H1 (cell line): ENCODE measurements at regions not wholly inside any gene's neighbourhood (a gene's known extent, or its start where the extent isn't known, plus 50 kb on each side); places are given as distances from the start of the nearest gene placed in this dataset.

Experiments
- CTCF ChIA-PET: fragments of 300-600 bp; sonication (Branson Sonifier 250); formaldehyde crosslinking; loops from one replicate; lab custom pipeline; 2021; ENCODE audit not compliant: partially characterized antibody; lab: Charles Lee
- POLR2A ChIA-PET: fragments of 300-600 bp; sonication (Branson Sonifier 250); formaldehyde crosslinking; loops from one replicate; lab custom pipeline; 2021; ENCODE audit warnings: inconsistent platforms; ENCODE audit not compliant: partially characterized antibody; lab: Charles Lee
- DNase-seq, 2 experiments: peaks; one replicate each; pipeline versions ENCODE4 v3.0.0 to v3.0.0-alpha.2; 2010 to 2022; ENCODE audit warnings: low spot score in 2 of 2, low read depth in 1 of 2, mixed read lengths in 1 of 2
- FAIRE-seq: peaks from 2 replicates; lab custom pipeline; 2011; peaks lifted over from hg19 to GRCh38; lab: Jason Lieb, UNC
- H2AFZ ChIP-seq: 2 replicates; pipeline ENCODE4 v1.8.1; 2012; ENCODE audit warnings: low read length, inconsistent platforms
- H2AK5ac ChIP-seq: 2 replicates; pipeline ENCODE4 v1.6.1; 2013; ENCODE audit warnings: low read depth, low read length
- H2BK120ac ChIP-seq: replicated peaks from 2 replicates; pipeline ENCODE3; 2013; ENCODE audit warnings: low read depth, low read length, inconsistent platforms
- H2BK12ac ChIP-seq: 2 replicates; pipeline ENCODE4 v1.6.1; 2013; ENCODE audit warnings: low read depth, low read length
- H2BK15ac ChIP-seq: 2 replicates; pipeline ENCODE4 v1.6.1; 2013; ENCODE audit warnings: low read length
- H2BK20ac ChIP-seq: 2 replicates; pipeline ENCODE4 v1.6.1; 2013; ENCODE audit warnings: low read length
- H2BK5ac ChIP-seq: 2 replicates; pipeline ENCODE4 v1.6.1; 2013; ENCODE audit warnings: low read depth, low read length
- H3K14ac ChIP-seq: 2 replicates; pipeline ENCODE4 v1.6.1; 2013; ENCODE audit warnings: inconsistent platforms; ENCODE audit not compliant: insufficient read length
- H3K18ac ChIP-seq: 2 replicates; pipeline ENCODE4 v1.6.1; 2013; ENCODE audit warnings: low read length; ENCODE audit errors: extremely low read depth
- H3K23ac ChIP-seq: 2 replicates; pipeline ENCODE4 v1.6.1; 2013; ENCODE audit warnings: inconsistent platforms; ENCODE audit not compliant: insufficient read length
- H3K23me2 ChIP-seq: 2 replicates; pipeline ENCODE4 v1.6.1; 2013; ENCODE audit warnings: low read depth, low read length
- H3K27ac ChIP-seq: 2 replicates; pipeline ENCODE4 v1.6.1; 2011; ENCODE audit warnings: low read depth, low read length, inconsistent platforms
- H3K27me3 ChIP-seq, 4 experiments: replicated peaks in 1 of 4; 1 replicate in 1 of 4; 2 replicates in 3 of 4; pipeline versions ENCODE4 v1.6.1 to v1.8.1; 2011 to 2013; ENCODE audit warnings: low read length in 3 of 4, mild to moderate bottlenecking in 3 of 4, inconsistent platforms in 2 of 4, mixed read lengths in 2 of 4, moderate library complexity in 1 of 4; ENCODE audit not compliant: control insufficient read depth in 3 of 4, insufficient read depth in 3 of 4; ENCODE audit errors: extremely low read depth in 1 of 4
- H3K36me3 ChIP-seq, 4 experiments: 2 replicates each; pipeline versions ENCODE4 v1.6.1 to v1.8.1; 2011 to 2013; ENCODE audit warnings: mild to moderate bottlenecking in 4 of 4, low read length in 3 of 4, moderate library complexity in 2 of 4, control low read depth in 1 of 4, inconsistent platforms in 1 of 4; ENCODE audit not compliant: insufficient read depth in 4 of 4, control insufficient read depth in 2 of 4
- H3K4ac ChIP-seq: replicated peaks from 2 replicates; pipeline ENCODE3; 2013; ENCODE audit warnings: low read length, low read depth, mixed read lengths, inconsistent platforms; ENCODE audit not compliant: insufficient read length
- H3K4me1 ChIP-seq, 4 experiments: replicated peaks in 1 of 4; 1 replicate in 1 of 4; 2 replicates in 3 of 4; pipeline versions ENCODE4 v1.6.1 to v1.8.1; 2011 to 2013; ENCODE audit warnings: low read length in 3 of 4, inconsistent platforms in 2 of 4, mixed read lengths in 1 of 4; ENCODE audit not compliant: insufficient read depth in 4 of 4, control insufficient read depth in 3 of 4
- H3K4me2 ChIP-seq, 2 experiments: 2 replicates each; pipeline versions ENCODE4 v1.6.1 to v1.8.1; 2011 to 2013; ENCODE audit warnings: low read depth in 2 of 2, low read length in 2 of 2, control low read depth in 1 of 2, inconsistent platforms in 1 of 2, mild to moderate bottlenecking in 1 of 2; ENCODE audit not compliant: insufficient read depth in 1 of 2
- H3K4me3 ChIP-seq, 4 experiments: fragments of 200-600, 300-600 bp in 1 of 4; sonication (generic), shearing (Covaris generic), sonication (Bioruptor Twin) in 1 of 4; 2 replicates each; pipeline versions ENCODE4 v1.5.1 to v1.8.1; 2011 to 2016; ENCODE audit warnings: low read length in 4 of 4, low read depth in 3 of 4, control low read depth in 2 of 4, inconsistent platforms in 2 of 4, mild to moderate bottlenecking in 2 of 4, mixed read lengths in 1 of 4, moderate library complexity in 1 of 4; ENCODE audit not compliant: insufficient read depth in 2 of 4; ENCODE audit errors: extremely low read depth in 1 of 4
- H3K56ac ChIP-seq: replicated peaks from 2 replicates; pipeline ENCODE3; 2013; ENCODE audit warnings: low read depth, mild to moderate bottlenecking, mixed read lengths, low read length, inconsistent platforms; ENCODE audit not compliant: insufficient read length
- H3K79me1 ChIP-seq: 2 replicates; pipeline ENCODE4 v1.6.1; 2013; ENCODE audit warnings: low read depth, low read length, control low read depth
- H3K79me2 ChIP-seq, 2 experiments: 2 replicates each; pipeline versions ENCODE4 v1.6.1 to v1.8.1; 2012 to 2013; ENCODE audit warnings: low read length in 2 of 2, mild to moderate bottlenecking in 2 of 2, inconsistent platforms in 1 of 2; ENCODE audit not compliant: insufficient read depth in 2 of 2, control insufficient read depth in 1 of 2
- H3K9ac ChIP-seq, 4 experiments: replicated peaks in 1 of 4; 1 replicate in 1 of 4; 2 replicates in 3 of 4; pipeline versions ENCODE4 v1.6.1 to v1.8.1; 2011 to 2013; ENCODE audit warnings: low read depth in 3 of 4, low read length in 3 of 4, control low read depth in 2 of 4, mild to moderate bottlenecking in 2 of 4, moderate library complexity in 2 of 4, inconsistent platforms in 1 of 4; ENCODE audit errors: extremely low read depth in 1 of 4
- H3K9me3 ChIP-seq, 2 experiments: 2 replicates each; pipeline versions ENCODE4 v1.6.1 to v1.8.1; 2012 to 2013; ENCODE audit warnings: mild to moderate bottlenecking in 2 of 2, moderate library complexity in 2 of 2, control low read depth in 1 of 2, inconsistent platforms in 1 of 2, low read depth in 1 of 2, low read length in 1 of 2, mixed read lengths in 1 of 2; ENCODE audit not compliant: insufficient read depth in 2 of 2
- H4K20me1 ChIP-seq, 2 experiments: replicated peaks in 1 of 2; 2 replicates each; pipeline versions ENCODE3 to v1.8.1; 2011 to 2013; ENCODE audit warnings: inconsistent platforms in 2 of 2, low read length in 2 of 2, mild to moderate bottlenecking in 1 of 2; ENCODE audit not compliant: insufficient read depth in 2 of 2, control insufficient read depth in 1 of 2
- H4K5ac ChIP-seq: 2 replicates; pipeline ENCODE4 v1.6.1; 2013; ENCODE audit warnings: low read length, low read depth, mixed read lengths, inconsistent platforms; ENCODE audit not compliant: insufficient read length
- H4K8ac ChIP-seq: 2 replicates; pipeline ENCODE4 v1.8.0; 2013; ENCODE audit warnings: mild to moderate bottlenecking, moderate library complexity, low read length, inconsistent platforms; ENCODE audit not compliant: insufficient read depth; ENCODE audit errors: extremely low read depth
- H4K91ac ChIP-seq: replicated peaks from 2 replicates; pipeline ENCODE3; 2013; ENCODE audit warnings: low read length, mixed read lengths, inconsistent platforms; ENCODE audit not compliant: insufficient read length
- CEBPB ChIP-seq: IDR thresholded peaks from 2 replicates; pipeline ENCODE4 v1.6.1; 2012; ENCODE audit warnings: low read depth, low read length
- KDM4A ChIP-seq: IDR thresholded peaks from one replicate; pipeline ENCODE4 v1.7.1; 2012; ENCODE audit warnings: low read depth, mild to moderate bottlenecking, moderate library complexity, low read length, inconsistent platforms; ENCODE audit not compliant: severe bottlenecking
- WGBS, 2 experiments: shearing (Covaris generic) in 1 of 2; methylation state at CpG; one replicate each; pipeline versions ENCODE4 v1.1.6 to v1.1.7; 2013 to 2015; ENCODE audit warnings: low lambda C conversion rate in 2 of 2, mixed read lengths in 2 of 2, inconsistent platforms in 1 of 2, low coverage in 1 of 2, missing lambda C conversion rate in 1 of 2; ENCODE audit not compliant: insufficient replicate concordance in 2 of 2, insufficient coverage in 1 of 2, insufficient read length in 1 of 2; ENCODE audit errors: extremely low coverage in 1 of 2, missing lambda C conversion rate in 1 of 2; 5-methylcytosine and 5-hydroxymethylcytosine counted together

DNA sequence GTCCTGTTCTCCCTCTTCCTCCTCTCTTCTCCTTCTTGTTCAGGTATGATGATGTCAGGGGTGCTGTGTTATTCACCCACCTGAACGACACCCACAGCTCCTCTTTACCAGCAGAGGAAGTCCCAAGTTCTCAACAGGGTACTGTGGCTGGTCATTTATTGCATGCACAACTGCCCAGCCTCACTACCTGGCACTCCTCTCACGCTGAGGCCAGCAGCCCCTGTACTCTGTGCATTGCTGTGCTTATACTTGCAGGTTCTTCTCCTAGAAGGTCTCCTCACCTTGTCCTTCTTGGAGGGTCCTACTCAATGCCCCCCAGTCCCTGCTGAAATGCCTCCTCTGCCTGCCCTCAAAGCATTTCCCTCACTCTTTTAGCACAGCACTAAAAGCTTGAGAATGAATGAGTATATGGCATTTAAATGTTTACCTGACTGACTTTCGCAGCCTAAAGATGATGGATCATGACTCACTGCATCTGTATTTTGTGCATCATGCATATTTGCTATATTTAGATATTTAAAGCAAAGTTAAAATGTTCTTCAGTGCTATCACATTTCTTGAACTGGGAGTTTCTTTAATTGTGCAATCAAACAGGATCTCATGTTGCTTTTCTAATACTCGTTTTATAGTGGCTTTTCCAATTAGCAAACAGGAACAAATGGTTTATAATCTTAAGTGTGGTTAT, 1069.3 kb downstream of the NLGN4Y start:
- no peak overlapping the region for H2AK5ac ChIP-seq
- 0 out of 2 replicates have a peak overlapping the region, but pooled peaks have one; percentile 61 for H2BK15ac ChIP-seq
- peak overlapping the region; percentile 48; the same call in 1 of the 2 replicates for H2BK20ac ChIP-seq
- no peaks in the 10 kb centered on the region for H3K79me2 ChIP-seq
- no peak overlapping the region for H3K9ac ChIP-seq
- 91% methylated on average over 3 of the region's 4 CpGs; no CpG with 5 or more reads in 1 of the 2 experiments for WGBS, 2 experiments
- FAIRE-seq (peak; percentile 48), DNase-seq (no peak)
- H3K36me3 ChIP-seq = no peaks in the 10 kb centered on the region; a peak in 1 of 8 replicates
- POLR2A ChIA-PET = no interaction called here
- H3K23me2 ChIP-seq = no peaks in the 10 kb centered on the region
- no peak overlapping the region for H4K8ac ChIP-seq
- no peaks in the 10 kb centered on the region for H3K4me1 ChIP-seq
- no peak overlapping the region for H3K18ac ChIP-seq
- H3K56ac ChIP-seq = no peak overlapping the region
- peak overlapping the region; percentile 33; the same call in 1 of the 2 replicates for H2BK12ac ChIP-seq
- H2AFZ ChIP-seq = no peak overlapping the region
- no peak overlapping the region for H3K14ac ChIP-seq
- no peaks in the 10 kb centered on the region for H4K20me1 ChIP-seq
- H3K79me1 ChIP-seq = no peaks in the 10 kb centered on the region
- peak overlapping the region; percentile 22 for H4K91ac ChIP-seq
- H2BK5ac ChIP-seq = no peak overlapping the region
- H3K9me3 ChIP-seq = peaks cover 0 to 5% of the 10 kb centered on the region in 2 experiments; a peak in 2 of 4 replicates
- H3K27me3 ChIP-seq = no peaks in the 10 kb centered on the region
- no peak overlapping the region for H3K4me2 ChIP-seq
- H3K27ac ChIP-seq = no peak overlapping the region
- CTCF ChIA-PET = interaction anchor here (0.7 to 1.6 kb wide), 3 partner anchors 11 to 194 kb away, joined by 3 to 4 read pairs (median 3); no protein-coding TSS in a partner anchor
- H3K23ac ChIP-seq = no peak overlapping the region
- no peak overlapping the region for H3K4ac ChIP-seq
- no peak overlapping the region for H3K4me3 ChIP-seq
- H2BK120ac ChIP-seq = no peak overlapping the region
- H4K5ac ChIP-seq = no peak overlapping the region
- no peak for TF ChIP-seq KDM4A
- TF ChIP-seq CEBPB = no peak
